Astrocyte (in vitro differentiated cells and primary cell): ENCODE measurements at regions not wholly inside any gene's neighbourhood (a gene's known extent, or its start where the extent isn't known, plus 50 kb on each side); places are given as distances from the start of the nearest gene placed in this dataset.

ENCODE experiments used
- EZH2 ChIP-seq: IDR thresholded peaks from 2 replicates; pipeline ENCODE4 v1.6.1; 2012; ENCODE audit warnings: mild to moderate bottlenecking, low read length, inconsistent platforms; ENCODE audit not compliant: insufficient read depth
- TF ChIP-seq, protein P1 (sequence below): IDR thresholded peaks from 2 replicates; pipeline ENCODE4 v1.5.1; 2011; ENCODE audit warnings: low read depth, mild to moderate bottlenecking, inconsistent platforms, low read length, moderate library complexity; ENCODE audit not compliant: insufficient read depth

DNA sequence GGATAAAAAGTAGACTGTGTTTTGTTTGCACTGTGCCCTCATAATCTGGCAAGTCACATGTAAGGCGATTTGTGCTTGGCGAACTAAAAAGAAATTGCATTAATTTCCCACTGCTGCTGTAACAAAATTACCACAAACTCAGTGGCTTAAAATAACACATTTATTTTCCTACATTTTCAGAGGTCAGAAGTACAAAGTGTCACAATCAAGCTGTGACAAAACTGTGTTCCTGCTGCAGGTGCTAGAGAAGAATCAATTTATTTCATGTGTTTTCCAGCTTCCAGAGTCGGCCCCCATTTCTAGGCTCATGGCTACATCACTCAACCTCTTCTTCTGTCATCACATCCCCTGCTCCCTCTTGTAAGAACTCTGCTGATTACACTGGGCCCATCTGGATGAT, 158.6 kb upstream of the UFM1 start:
- TF ChIP-seq, protein P1, sequence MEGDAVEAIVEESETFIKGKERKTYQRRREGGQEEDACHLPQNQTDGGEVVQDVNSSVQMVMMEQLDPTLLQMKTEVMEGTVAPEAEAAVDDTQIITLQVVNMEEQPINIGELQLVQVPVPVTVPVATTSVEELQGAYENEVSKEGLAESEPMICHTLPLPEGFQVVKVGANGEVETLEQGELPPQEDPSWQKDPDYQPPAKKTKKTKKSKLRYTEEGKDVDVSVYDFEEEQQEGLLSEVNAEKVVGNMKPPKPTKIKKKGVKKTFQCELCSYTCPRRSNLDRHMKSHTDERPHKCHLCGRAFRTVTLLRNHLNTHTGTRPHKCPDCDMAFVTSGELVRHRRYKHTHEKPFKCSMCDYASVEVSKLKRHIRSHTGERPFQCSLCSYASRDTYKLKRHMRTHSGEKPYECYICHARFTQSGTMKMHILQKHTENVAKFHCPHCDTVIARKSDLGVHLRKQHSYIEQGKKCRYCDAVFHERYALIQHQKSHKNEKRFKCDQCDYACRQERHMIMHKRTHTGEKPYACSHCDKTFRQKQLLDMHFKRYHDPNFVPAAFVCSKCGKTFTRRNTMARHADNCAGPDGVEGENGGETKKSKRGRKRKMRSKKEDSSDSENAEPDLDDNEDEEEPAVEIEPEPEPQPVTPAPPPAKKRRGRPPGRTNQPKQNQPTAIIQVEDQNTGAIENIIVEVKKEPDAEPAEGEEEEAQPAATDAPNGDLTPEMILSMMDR: no peak
- no peak for TF ChIP-seq EZH2
